HepG2 (cell line): ENCODE measurements at regions not wholly inside any gene's neighbourhood (a gene's known extent, or its start where the extent isn't known, plus 50 kb on each side); places are given as distances from the start of the nearest gene placed in this dataset.

Source experiments
- SOX13 ChIP-seq, 3 experiments: fragments of 450-650 bp in 1 of 3; sonication (generic) in 1 of 3; formaldehyde crosslinking in 1 of 3; IDR thresholded peaks in 2 of 3; conservative IDR thresholded peaks in 1 of 3; 2 replicates each; pipeline versions ENCODE4 v1.5.0 to v1.6.1; 2016 to 2020; ENCODE audit warnings: antibody characterized with exemption in 1 of 3, mild to moderate bottlenecking in 1 of 3, missing compliant biosample characterization in 1 of 3, missing genetic modification reagents in 1 of 3, moderate library complexity in 1 of 3
- SP2 ChIP-seq: sonication (generic); formaldehyde crosslinking; IDR thresholded peaks from 2 replicates; pipeline ENCODE4 v1.5.1; 2020; ENCODE audit warnings: mild to moderate bottlenecking, missing genetic modification reagents
- ZNF589 ChIP-seq: sonication (generic); formaldehyde crosslinking; conservative IDR thresholded peaks from 2 replicates; pipeline ENCODE4 v1.8.0; 2022; ENCODE audit warnings: mild to moderate bottlenecking, moderate library complexity, missing genetic modification reagents

DNA sequence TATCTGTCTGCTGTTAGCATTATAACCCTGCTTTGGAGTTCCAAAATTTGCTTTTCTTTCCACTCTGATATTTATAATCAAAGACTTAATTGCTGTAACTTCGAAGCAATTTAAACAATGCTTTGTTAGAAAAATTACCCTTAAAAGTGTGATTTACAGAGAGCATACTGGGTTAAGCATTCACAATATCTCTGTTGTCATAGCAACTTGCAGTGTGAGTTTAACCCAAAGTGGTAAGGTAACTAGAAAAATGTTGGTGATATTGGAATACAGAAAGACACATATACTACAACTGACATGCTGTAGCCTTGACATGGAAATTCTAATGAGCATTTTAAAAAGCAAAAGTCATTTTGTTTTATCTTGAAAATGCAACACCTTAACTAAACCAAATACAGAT, 70.4 kb upstream of the SMLR1 start:
- TF ChIP-seq ZNF589, result no peak
- TF ChIP-seq SP2 (CRISPR knock-in tag), result no peak
- TF ChIP-seq SOX13 (IDR thresholded peaks at IDR 0.05), result no peak
- TF ChIP-seq SOX13 (CRISPR knock-in tag; conservative IDR thresholded peaks at IDR 0.05 in 1 of 2, IDR thresholded peaks at IDR 0.05 in 1 of 2), result no peak
